HG03575 (cell line): ENCODE measurements at regions not wholly inside any gene's neighbourhood (a gene's known extent, or its start where the extent isn't known, plus 50 kb on each side); places are given as distances from the start of the nearest gene placed in this dataset.

Source experiments
- ATAC-seq: cut with Tn5 transposase; IDR thresholded peaks from one replicate; pipeline ENCODE4 v1.9.1; 2021; ENCODE audit not compliant: unreplicated experiment, insufficient number of reproducible peaks, low FRiP score; ENCODE audit errors: extremely low read depth

GRCh38 chr21:16476056-16476825, 746.5 kb downstream of the USP25 start:
- ATAC-seq, result no peak

- no peak for ATAC-seq
Observed at GRCh38 chr21:16488042-16488441, 758.3 kb downstream of the USP25 start.

GRCh38 chr21:16492356-16492755, 762.6 kb downstream of the USP25 start:
- ATAC-seq, result no peak

GRCh38 chr21:16492892-16493291, 763.1 kb downstream of the USP25 start:
- ATAC-seq, result no peak

GRCh38 chr21:16496609-16497008, 766.8 kb downstream of the USP25 start:
- no peak for ATAC-seq

- no peak for ATAC-seq
Observed at GRCh38 chr21:16500271-16500670, 770.5 kb downstream of the USP25 start.

GRCh38 chr21:16502273-16502672, 772.5 kb downstream of the USP25 start:
- ATAC-seq, result no peak

GRCh38 chr21:16502897-16503296, 773.1 kb downstream of the USP25 start:
- ATAC-seq, result no peak

GRCh38 chr21:16504281-16504680, 774.5 kb downstream of the USP25 start:
- ATAC-seq, result no peak

GRCh38 chr21:16504766-16505165, 775.0 kb downstream of the USP25 start:
- ATAC-seq, result no peak

- ATAC-seq, result no peak
Observed at GRCh38 chr21:16509476-16509875, 779.7 kb downstream of the USP25 start.

GRCh38 chr21:16514316-16514715, 784.5 kb downstream of the USP25 start:
- no peak for ATAC-seq

- no peak for ATAC-seq
Observed at GRCh38 chr21:16517383-16517782, 787.6 kb downstream of the USP25 start.

GRCh38 chr21:16519036-16519435, 789.3 kb downstream of the USP25 start:
- ATAC-seq, result no peak

- ATAC-seq, result no peak
Observed at GRCh38 chr21:16519644-16520043, 789.9 kb downstream of the USP25 start.

GRCh38 chr21:16522548-16522947, 792.8 kb downstream of the USP25 start:
- ATAC-seq, result no peak

GRCh38 chr21:16530656-16531055, 800.9 kb downstream of the USP25 start:
- ATAC-seq, result no peak

- no peak for ATAC-seq
Observed at GRCh38 chr21:16532840-16533239, 803.1 kb downstream of the USP25 start.

- no peak for ATAC-seq
Observed at GRCh38 chr21:16533692-16534407, 804.1 kb downstream of the USP25 start.

- ATAC-seq, result no peak
Observed at GRCh38 chr21:16534408-16535101, 804.8 kb downstream of the USP25 start.
